GM23338 (cell line): ENCODE measurements at regions not wholly inside any gene's neighbourhood (a gene's known extent, or its start where the extent isn't known, plus 50 kb on each side); places are given as distances from the start of the nearest gene placed in this dataset.

Source experiments
- ATAC-seq: fragments of 200-7000 bp; cut with Tn5 transposase; 3 replicates; pipeline ENCODE4 v1.9.1; 2020
- DNase-seq: peaks from one replicate; pipeline ENCODE4 v3.0.0-alpha.2; 2015; ENCODE audit warnings: low spot score
- H2AFZ ChIP-seq: fragments of 200-600 bp; sonication (generic); 2 replicates; pipeline ENCODE4 v1.8.0; 2016; ENCODE audit warnings: antibody characterized with exemption, mild to moderate bottlenecking, moderate library complexity
- H3F3A ChIP-seq: fragments of 200-600 bp; sonication (generic); replicated peaks from 2 replicates; pipeline ENCODE4 v1.8.0; 2017; ENCODE audit warnings: antibody characterized with exemption, mixed run types, low read depth
- H3K27ac ChIP-seq: fragments of 200-600 bp; sonication (generic); 2 replicates; pipeline ENCODE4 v1.6.1; 2016; ENCODE audit warnings: low read depth
- H3K27me3 ChIP-seq: fragments of 200-600 bp; sonication (generic); 2 replicates; pipeline ENCODE4 v1.8.0; 2016; ENCODE audit warnings: mild to moderate bottlenecking, mixed run types, moderate library complexity; ENCODE audit not compliant: insufficient read depth
- H3K36me3 ChIP-seq: fragments of 200-600 bp; sonication (generic); 2 replicates; pipeline ENCODE4 v1.8.0; 2016; ENCODE audit warnings: mild to moderate bottlenecking; ENCODE audit not compliant: insufficient read depth
- H3K4me1 ChIP-seq: fragments of 200-600 bp; sonication (generic); 2 replicates; pipeline ENCODE4 v1.8.0; 2016; ENCODE audit warnings: mild to moderate bottlenecking, moderate library complexity; ENCODE audit not compliant: insufficient read depth
- H3K4me2 ChIP-seq: fragments of 200-600 bp; sonication (generic); 2 replicates; pipeline ENCODE4 v1.7.1; 2017; ENCODE audit warnings: mixed run types
- H3K4me3 ChIP-seq: fragments of 200-600 bp; sonication (generic); 2 replicates; pipeline ENCODE4 v1.6.1; 2016; ENCODE audit warnings: mixed run types
- H3K79me2 ChIP-seq: fragments of 200-600 bp; sonication (generic); replicated peaks from 2 replicates; pipeline ENCODE4 v1.8.0; 2017; ENCODE audit warnings: mild to moderate bottlenecking; ENCODE audit not compliant: insufficient read depth
- H3K9me2 ChIP-seq: fragments of 200-600 bp; sonication (generic); 2 replicates; pipeline ENCODE4 v1.8.0; 2017; ENCODE audit not compliant: insufficient read depth
- H4K20me1 ChIP-seq: fragments of 200-600 bp; sonication (generic); replicated peaks from 2 replicates; pipeline ENCODE4 v1.8.0; 2017; ENCODE audit warnings: mild to moderate bottlenecking; ENCODE audit not compliant: insufficient read depth
- H3K27ac Mint-ChIP-seq: 2 replicates; pipeline ENCODE4 v1.8.0; 2020; ENCODE audit warnings: inconsistent platforms, mild to moderate bottlenecking, moderate library complexity, mixed read lengths
- H3K27me3 Mint-ChIP-seq: 3 replicates; pipeline ENCODE4 v1.8.0; 2022; ENCODE audit warnings: low read depth, mild to moderate bottlenecking, moderate library complexity, mixed read lengths, inconsistent platforms; ENCODE audit not compliant: insufficient read depth, poor library complexity
- H3K36me3 Mint-ChIP-seq: 3 replicates; pipeline ENCODE4 v1.8.0; 2021; ENCODE audit warnings: low read depth, mild to moderate bottlenecking, inconsistent platforms, moderate library complexity, mixed read lengths
- H3K4me1 Mint-ChIP-seq: 3 replicates; pipeline ENCODE4 v1.8.0; 2020; ENCODE audit warnings: mild to moderate bottlenecking, inconsistent platforms, mixed read lengths
- H3K4me3 Mint-ChIP-seq: 3 replicates; pipeline ENCODE4 v1.8.0; 2021; ENCODE audit warnings: moderate library complexity, mild to moderate bottlenecking, inconsistent platforms, mixed read lengths
- H3K9me3 Mint-ChIP-seq: 3 replicates; pipeline ENCODE4 v1.8.0; 2020; ENCODE audit warnings: moderate library complexity, mild to moderate bottlenecking, inconsistent platforms, mixed read lengths
- CREB1 ChIP-seq: fragments of 250-450 bp; sonication (Bioruptor Pico); IDR thresholded peaks from 2 replicates; pipeline ENCODE4 v1.5.0; 2020; ENCODE audit warnings: low read depth, mild to moderate bottlenecking, moderate library complexity
- ETS1 ChIP-seq: IDR thresholded peaks from 2 replicates; pipeline ENCODE4 v1.6.1; 2016; ENCODE audit warnings: antibody characterized with exemption
- EZH2 ChIP-seq: fragments of 200-600 bp; sonication (generic); IDR thresholded peaks from one replicate; pipeline ENCODE4 v1.8.0; 2017; ENCODE audit warnings: antibody characterized with exemption, mild to moderate bottlenecking, low read depth; ENCODE audit not compliant: unreplicated experiment
- EZH2phosphoT487 ChIP-seq: fragments of 200-600 bp; sonication (generic); IDR thresholded peaks from one replicate; pipeline ENCODE4 v1.8.1; 2018; ENCODE audit warnings: antibody characterized with exemption; ENCODE audit not compliant: unreplicated experiment
- NANOG ChIP-seq: IDR thresholded peaks from 2 replicates; pipeline ENCODE4 v1.6.1; 2016; ENCODE audit warnings: antibody characterized with exemption, borderline replicate concordance
- POLR2AphosphoS5 ChIP-seq: IDR thresholded peaks from 2 replicates; pipeline ENCODE4 v1.6.1; 2016; ENCODE audit warnings: antibody characterized with exemption, low read depth
- ZNF114 ChIP-seq: fragments of 250-450 bp; sonication (Bioruptor Pico); IDR thresholded peaks from 2 replicates; pipeline ENCODE4 v1.5.0; 2020; ENCODE audit warnings: mild to moderate bottlenecking, moderate library complexity
- ZNF331 ChIP-seq: fragments of 250-450 bp; sonication (Bioruptor Pico); IDR thresholded peaks from 2 replicates; pipeline ENCODE4 v1.5.0; 2020; ENCODE audit warnings: low read depth, mild to moderate bottlenecking, moderate library complexity
- ZNF462 ChIP-seq: fragments of 250-450 bp; sonication (Bioruptor Pico); IDR thresholded peaks from 2 replicates; pipeline ENCODE4 v1.5.0; 2020; ENCODE audit warnings: mild to moderate bottlenecking, moderate library complexity
- TF ChIP-seq, protein P1 (sequence below): IDR thresholded peaks from one replicate; pipeline ENCODE4 v1.6.1; 2018; ENCODE audit warnings: antibody characterized with exemption; ENCODE audit not compliant: unreplicated experiment
- TF ChIP-seq, protein P2 (sequence below), 2 experiments: fragments of 200-600 bp in 1 of 2; sonication (generic) in 1 of 2; conservative IDR thresholded peaks; 2 replicates each; pipeline versions ENCODE4 v1.5.1 to v1.6.1; 2016 to 2017; ENCODE audit warnings: antibody characterized with exemption in 2 of 2, low read depth in 2 of 2, mild to moderate bottlenecking in 2 of 2, moderate library complexity in 1 of 2

- H3K27me3 Mint-ChIP-seq, result no peaks in the 10 kb centered on the region
- peaks cover 13% of the 10 kb centered on the region; the same call in 2 of the 3 replicates for H3K9me3 Mint-ChIP-seq
- H3K4me3 ChIP-seq, result no peak overlapping the region
- no peaks in the 10 kb centered on the region for H3K36me3 Mint-ChIP-seq
- no peaks in the 10 kb centered on the region for H3K79me2 ChIP-seq
- peaks cover 5% of the 10 kb centered on the region; the same call in 1 of the 2 replicates for H3K9me2 ChIP-seq
- no peaks in the 10 kb centered on the region; the same call in 1 of the 2 replicates for H3K4me1 ChIP-seq
- H3K4me1 Mint-ChIP-seq, result no peaks in the 10 kb centered on the region
- no peak overlapping the region for H2AFZ ChIP-seq
- H3F3A ChIP-seq, result no peaks in the 10 kb centered on the region
- no peak overlapping the region for H3K27ac ChIP-seq
- no peak overlapping the region for H3K27ac Mint-ChIP-seq
- H3K27me3 ChIP-seq, result no peaks in the 10 kb centered on the region
- no peak overlapping the region for H3K4me3 Mint-ChIP-seq
- DNase-seq (no peak), ATAC-seq (no peak)
- H3K4me2 ChIP-seq, result no peak overlapping the region
- no peaks in the 10 kb centered on the region for H4K20me1 ChIP-seq
- H3K36me3 ChIP-seq, result no peaks in the 10 kb centered on the region
- TF ChIP-seq, protein P1, sequence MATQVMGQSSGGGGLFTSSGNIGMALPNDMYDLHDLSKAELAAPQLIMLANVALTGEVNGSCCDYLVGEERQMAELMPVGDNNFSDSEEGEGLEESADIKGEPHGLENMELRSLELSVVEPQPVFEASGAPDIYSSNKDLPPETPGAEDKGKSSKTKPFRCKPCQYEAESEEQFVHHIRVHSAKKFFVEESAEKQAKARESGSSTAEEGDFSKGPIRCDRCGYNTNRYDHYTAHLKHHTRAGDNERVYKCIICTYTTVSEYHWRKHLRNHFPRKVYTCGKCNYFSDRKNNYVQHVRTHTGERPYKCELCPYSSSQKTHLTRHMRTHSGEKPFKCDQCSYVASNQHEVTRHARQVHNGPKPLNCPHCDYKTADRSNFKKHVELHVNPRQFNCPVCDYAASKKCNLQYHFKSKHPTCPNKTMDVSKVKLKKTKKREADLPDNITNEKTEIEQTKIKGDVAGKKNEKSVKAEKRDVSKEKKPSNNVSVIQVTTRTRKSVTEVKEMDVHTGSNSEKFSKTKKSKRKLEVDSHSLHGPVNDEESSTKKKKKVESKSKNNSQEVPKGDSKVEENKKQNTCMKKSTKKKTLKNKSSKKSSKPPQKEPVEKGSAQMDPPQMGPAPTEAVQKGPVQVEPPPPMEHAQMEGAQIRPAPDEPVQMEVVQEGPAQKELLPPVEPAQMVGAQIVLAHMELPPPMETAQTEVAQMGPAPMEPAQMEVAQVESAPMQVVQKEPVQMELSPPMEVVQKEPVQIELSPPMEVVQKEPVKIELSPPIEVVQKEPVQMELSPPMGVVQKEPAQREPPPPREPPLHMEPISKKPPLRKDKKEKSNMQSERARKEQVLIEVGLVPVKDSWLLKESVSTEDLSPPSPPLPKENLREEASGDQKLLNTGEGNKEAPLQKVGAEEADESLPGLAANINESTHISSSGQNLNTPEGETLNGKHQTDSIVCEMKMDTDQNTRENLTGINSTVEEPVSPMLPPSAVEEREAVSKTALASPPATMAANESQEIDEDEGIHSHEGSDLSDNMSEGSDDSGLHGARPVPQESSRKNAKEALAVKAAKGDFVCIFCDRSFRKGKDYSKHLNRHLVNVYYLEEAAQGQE, result no peak
- TF ChIP-seq EZH2phosphoT487, result no peak
- TF ChIP-seq ZNF462 (CRISPR knock-in tag), result no peak
- TF ChIP-seq, protein P2, sequence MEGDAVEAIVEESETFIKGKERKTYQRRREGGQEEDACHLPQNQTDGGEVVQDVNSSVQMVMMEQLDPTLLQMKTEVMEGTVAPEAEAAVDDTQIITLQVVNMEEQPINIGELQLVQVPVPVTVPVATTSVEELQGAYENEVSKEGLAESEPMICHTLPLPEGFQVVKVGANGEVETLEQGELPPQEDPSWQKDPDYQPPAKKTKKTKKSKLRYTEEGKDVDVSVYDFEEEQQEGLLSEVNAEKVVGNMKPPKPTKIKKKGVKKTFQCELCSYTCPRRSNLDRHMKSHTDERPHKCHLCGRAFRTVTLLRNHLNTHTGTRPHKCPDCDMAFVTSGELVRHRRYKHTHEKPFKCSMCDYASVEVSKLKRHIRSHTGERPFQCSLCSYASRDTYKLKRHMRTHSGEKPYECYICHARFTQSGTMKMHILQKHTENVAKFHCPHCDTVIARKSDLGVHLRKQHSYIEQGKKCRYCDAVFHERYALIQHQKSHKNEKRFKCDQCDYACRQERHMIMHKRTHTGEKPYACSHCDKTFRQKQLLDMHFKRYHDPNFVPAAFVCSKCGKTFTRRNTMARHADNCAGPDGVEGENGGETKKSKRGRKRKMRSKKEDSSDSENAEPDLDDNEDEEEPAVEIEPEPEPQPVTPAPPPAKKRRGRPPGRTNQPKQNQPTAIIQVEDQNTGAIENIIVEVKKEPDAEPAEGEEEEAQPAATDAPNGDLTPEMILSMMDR (conservative IDR thresholded peaks at IDR 0.05; ENCODE audit: low read depth in 2 of 2), result no peak
- no peak for TF ChIP-seq ZNF331 (CRISPR knock-in tag)
- TF ChIP-seq CREB1, result no peak
- TF ChIP-seq ETS1, result no peak
- TF ChIP-seq NANOG, result no peak
- no peak for TF ChIP-seq POLR2AphosphoS5
- no peak for TF ChIP-seq ZNF114
- no peak for TF ChIP-seq EZH2
Observed at GRCh38 chr20:22915512-22915911, 119.6 kb upstream of the SSTR4 start.
